GM10266 (cell line): ENCODE measurements at regions not wholly inside any gene's neighbourhood (a gene's known extent, or its start where the extent isn't known, plus 50 kb on each side); places are given as distances from the start of the nearest gene placed in this dataset.

Source experiments
- DNase-seq: peaks from one replicate; pipeline ENCODE4 v3.0.0; 2012; ENCODE audit errors: extremely low spot score
- TF ChIP-seq, protein P1 (sequence below): IDR thresholded peaks from 2 replicates; pipeline ENCODE4 v1.5.1; 2012; ENCODE audit warnings: mild to moderate bottlenecking, low read depth; ENCODE audit not compliant: control insufficient read depth, insufficient read depth; ENCODE audit errors: missing control alignments

DNA sequence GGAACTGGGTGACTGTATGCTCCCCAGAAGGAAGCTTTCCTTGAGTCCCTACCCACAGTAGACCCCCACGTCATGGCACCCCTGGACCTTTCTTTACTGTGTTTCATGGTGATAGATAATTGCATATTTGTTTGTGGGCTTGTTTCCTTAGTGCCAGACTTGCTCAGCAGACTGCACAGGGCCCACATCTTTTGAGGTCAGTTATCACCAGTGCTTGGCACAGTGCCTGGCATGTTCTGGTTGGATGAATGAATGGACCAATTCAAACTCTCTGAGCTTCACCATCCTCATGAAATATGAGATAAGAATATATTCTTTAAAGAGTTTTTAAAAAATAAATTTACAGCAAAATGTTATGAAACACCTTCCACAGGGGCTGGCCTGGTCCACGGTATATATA is 78.4 kb upstream of the EMX2 start:
- TF ChIP-seq, protein P1, sequence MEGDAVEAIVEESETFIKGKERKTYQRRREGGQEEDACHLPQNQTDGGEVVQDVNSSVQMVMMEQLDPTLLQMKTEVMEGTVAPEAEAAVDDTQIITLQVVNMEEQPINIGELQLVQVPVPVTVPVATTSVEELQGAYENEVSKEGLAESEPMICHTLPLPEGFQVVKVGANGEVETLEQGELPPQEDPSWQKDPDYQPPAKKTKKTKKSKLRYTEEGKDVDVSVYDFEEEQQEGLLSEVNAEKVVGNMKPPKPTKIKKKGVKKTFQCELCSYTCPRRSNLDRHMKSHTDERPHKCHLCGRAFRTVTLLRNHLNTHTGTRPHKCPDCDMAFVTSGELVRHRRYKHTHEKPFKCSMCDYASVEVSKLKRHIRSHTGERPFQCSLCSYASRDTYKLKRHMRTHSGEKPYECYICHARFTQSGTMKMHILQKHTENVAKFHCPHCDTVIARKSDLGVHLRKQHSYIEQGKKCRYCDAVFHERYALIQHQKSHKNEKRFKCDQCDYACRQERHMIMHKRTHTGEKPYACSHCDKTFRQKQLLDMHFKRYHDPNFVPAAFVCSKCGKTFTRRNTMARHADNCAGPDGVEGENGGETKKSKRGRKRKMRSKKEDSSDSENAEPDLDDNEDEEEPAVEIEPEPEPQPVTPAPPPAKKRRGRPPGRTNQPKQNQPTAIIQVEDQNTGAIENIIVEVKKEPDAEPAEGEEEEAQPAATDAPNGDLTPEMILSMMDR = no peak
- DNase-seq = no peak

DNA sequence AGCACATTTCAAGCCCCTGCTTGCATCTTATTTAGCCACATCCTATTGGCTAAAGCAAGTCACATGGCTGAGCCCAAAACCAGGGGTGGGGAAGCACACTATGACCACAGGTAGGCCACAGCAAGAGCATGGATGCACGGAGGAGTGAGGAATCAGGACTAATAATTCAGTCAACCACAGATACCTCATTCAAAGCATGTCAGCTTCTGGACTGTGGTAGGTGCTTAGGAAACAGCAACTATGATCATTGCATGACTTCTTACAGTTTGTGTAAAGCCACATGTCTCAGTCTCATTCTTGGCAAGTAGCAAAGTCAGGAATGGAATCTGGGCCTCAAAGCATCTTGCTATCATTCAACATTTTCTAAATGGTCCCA is 79.0 kb upstream of the EMX2 start:
- DNase-seq = no peak
- TF ChIP-seq, protein P1 = no peak

DNA sequence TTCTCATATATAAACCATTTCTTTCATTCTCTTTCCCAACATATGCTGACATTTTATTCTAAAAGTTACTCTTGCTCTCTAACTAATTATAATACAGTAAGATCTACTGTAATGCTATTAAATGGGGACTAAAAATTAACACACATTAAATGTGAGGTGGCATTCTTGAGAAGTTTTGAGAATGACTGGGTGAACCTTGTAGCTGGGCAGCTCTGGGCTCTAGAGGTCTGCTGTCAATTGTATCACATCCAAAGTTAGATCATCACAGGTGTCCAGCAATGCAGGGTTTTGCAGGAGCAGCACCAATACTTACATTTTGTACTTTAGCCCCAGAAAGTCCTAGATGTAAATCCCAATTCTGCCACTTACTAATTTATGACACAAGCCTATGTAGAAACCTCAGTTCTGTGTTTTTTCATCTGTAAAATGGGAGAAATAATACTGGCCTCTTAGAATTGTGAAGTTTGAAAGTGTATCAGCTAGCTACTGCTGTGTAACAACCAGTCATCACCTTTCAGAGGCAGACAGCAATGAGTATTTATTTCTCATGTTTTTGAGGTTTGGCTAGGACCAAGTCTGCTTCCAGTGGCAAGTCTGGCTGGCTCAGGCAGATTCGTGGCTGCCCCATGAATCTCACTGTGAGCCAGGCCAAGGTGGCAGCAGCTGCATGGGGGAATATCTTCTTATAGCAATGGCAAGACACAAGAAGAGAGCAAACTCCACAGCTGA is 79.6 kb upstream of the EMX2 start:
- TF ChIP-seq, protein P1 = no peak
- DNase-seq = no peak

DNA sequence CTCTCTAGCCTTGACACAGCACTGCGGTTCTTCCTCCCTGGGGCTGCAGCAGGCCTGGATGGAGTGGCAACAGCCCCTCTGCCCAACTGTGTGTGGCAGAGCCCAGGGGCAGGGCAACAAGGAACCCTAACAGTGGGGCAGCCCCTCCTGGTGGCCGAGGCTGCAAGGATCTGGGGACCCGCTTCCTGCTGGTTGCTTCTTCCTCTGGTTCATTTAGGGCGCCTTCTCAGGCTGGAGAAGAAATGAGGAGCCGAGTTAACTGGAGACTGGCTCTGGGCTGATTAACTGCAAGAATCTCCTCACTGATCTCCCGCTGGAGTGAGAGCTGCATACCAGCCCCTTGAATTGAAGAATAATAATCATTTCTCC is 80.1 kb upstream of the EMX2 start:
- TF ChIP-seq, protein P1 = peak; percentile 14
- no peak for DNase-seq

DNA sequence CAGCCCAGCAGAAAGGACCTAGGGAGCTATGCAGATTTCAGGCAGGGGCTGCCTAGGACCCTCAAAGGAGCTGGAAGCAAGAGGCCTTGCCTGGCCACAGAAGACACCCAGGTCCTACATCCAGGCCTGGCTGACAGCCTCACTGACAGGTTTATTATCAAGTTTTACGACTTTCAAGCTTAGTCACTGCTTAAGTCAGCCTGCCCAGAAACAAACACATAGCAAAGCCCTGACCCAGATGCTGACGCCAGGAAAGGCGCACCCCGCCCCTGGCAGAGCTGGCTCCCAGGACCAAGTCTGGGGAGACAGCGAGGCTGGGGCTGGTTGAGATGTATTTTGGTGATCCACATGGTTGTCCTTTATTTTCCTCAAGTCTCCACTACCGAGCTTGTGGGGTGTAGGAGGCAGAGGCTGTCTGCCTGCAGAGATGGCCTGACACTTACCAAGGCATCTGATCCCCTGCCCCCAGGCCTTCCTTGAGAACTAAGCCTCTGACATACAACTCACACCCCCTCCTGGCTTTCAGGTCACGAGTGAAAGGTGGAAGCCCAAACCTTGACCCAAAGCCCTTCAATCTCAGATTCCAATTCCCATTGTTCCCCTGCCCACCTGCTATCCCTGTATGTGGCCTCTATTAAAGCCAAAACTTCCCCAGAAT is 80.7 kb upstream of the EMX2 start:
- TF ChIP-seq, protein P1 = no peak
- no peak for DNase-seq

DNA sequence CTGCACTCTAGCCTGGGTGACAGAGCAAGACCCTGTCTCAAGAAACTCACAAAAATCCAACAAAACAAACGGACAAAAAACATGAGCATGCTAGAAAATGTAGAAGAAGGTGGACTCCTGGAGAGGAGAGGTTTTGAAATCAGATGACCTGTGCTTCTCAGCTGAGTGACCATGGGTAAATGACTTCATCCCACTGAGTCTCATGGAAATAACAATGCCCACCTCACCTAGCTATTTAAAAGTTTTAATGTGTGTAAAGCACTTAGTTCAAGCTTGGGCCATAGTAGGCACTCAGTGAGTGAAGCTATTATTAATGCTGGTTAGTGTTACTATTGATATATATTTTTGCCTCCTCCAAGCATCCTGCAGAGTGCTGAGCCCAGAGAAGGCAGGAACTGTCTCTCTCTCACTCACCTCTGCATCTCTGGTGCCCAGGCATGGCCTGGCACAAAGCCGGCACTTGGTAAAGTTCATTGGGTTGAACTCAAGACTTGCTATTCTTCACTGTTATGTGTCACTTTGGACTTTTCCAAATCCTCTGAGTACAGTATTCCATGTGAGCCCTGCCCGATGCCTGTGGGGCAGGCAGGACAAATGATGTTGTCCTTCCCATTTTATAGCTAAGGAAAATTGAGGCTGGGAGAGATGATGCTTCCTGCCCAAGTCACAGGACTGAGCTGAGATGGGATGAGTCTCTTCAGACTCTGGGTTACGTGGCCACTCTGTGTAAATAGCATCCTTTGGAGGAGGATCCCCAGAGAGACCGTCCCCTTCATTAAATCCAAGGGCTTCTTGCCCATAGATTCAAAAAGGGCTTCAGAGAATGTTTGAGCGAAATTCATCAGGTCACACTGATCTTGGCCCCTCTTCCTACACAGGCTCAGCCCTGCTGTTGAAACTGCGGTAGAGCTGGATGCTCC is 81.4 kb upstream of the EMX2 start:
- TF ChIP-seq, protein P1 = no peak
- DNase-seq = no peak

DNA sequence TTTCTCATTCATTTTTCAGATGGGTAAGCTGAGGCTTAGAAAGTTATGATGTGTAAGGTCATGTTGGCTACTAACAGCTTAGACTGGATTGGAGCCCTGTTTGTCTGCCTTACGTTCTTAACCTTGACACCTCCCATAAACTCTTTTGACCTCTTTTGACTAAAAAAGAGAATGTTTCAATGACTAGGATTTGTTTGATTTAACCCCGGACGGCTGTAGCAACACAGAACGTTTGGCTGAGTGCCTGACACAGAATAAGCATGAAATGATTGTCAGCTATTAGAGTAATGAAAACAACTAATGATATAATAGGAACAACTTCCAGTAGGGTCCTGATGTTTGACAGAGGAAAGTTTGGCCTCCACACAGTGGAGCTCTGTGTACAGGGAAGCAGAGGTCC is 83.3 kb upstream of the PDZD8 start:
- no peak for DNase-seq
- TF ChIP-seq, protein P1 = no peak
